ENCODE measurements at regions not wholly inside any gene's neighbourhood (a gene's known extent, or its start where the extent isn't known, plus 50 kb on each side); places are given as distances from the start of the nearest gene placed in this dataset.

GRCh38 chr13:78238911-78239310 lies 320.3 kb upstream of the EDNRB start:
- Histone ChIP-seq H4K20me1 (replicated peaks; ENCODE audit: control insufficient read depth, extremely low read depth, insufficient read depth, low read length) (no peaks in the 10 kb centered on the region), H3K4me1 (ENCODE audit: control insufficient read depth, extremely low read depth, insufficient read depth, low read length) (no peaks in the 10 kb centered on the region), H3K9ac (replicated peaks; ENCODE audit: extremely low read depth, insufficient read depth, low read length) (no peak overlapping the region), H3K4me2 (ENCODE audit: insufficient read depth, low read length) (no peak overlapping the region), H3K27ac (ENCODE audit: insufficient read depth, low read depth, low read length) (no peak overlapping the region), H2AFZ (ENCODE audit: low read depth, low read length) (no peak overlapping the region), H3K9me3 (replicated peaks; ENCODE audit: control insufficient read depth, insufficient read depth, low read length) (no peaks in the 10 kb centered on the region), H3K27me3 (ENCODE audit: control insufficient read depth in 2 of 2, insufficient read depth in 2 of 2, low read length in 2 of 2) (peaks cover 2 to 4% of the 10 kb centered on the region in 2 experiments), H3K9me1 (replicated peaks; ENCODE audit: control insufficient read depth, extremely low read depth, insufficient read depth, low read length) (no peaks in the 10 kb centered on the region), H3K4me3 (replicated peaks in 1 of 3; ENCODE audit: insufficient read depth in 1 of 3, low read depth in 1 of 3, low read length in 3 of 3) (no peak overlapping the region), H3K36me3 (ENCODE audit: control insufficient read depth in 2 of 2, extremely low read depth in 1 of 2, insufficient read depth in 2 of 2, low read length in 2 of 2) (no peaks in the 10 kb centered on the region), H3K79me2 (ENCODE audit: control insufficient read depth, insufficient read depth, low read length) (no peaks in the 10 kb centered on the region)
- FAIRE-seq = no peak
- TF ChIP-seq MAX (IDR thresholded peaks at IDR 0.05; ENCODE audit: insufficient read depth, insufficient read length) = no peak
- no peak for TF ChIP-seq JUN (IDR thresholded peaks at IDR 0.05; ENCODE audit: borderline replicate concordance, insufficient read depth, insufficient read length, low read depth)
- DNase-seq (ENCODE audit: low read depth, low spot score) = no peak
- intact Hi-C loops (cut with micrococcal nuclease) (no loop called here), dilution Hi-C loops (cut with MboI; ENCODE audit: extremely low pct_ligation_motif_present, low sequenced_read_pairs) (no loop called here)
- BruUV-seq (replicated peaks) = no TSS peak
- CTCF ChIA-PET = interaction anchor here (1.3 to 9.1 kb wide), 4 partner anchors 14 to 740 kb away, joined by 3 to 244 read pairs (median 86); no protein-coding TSS in a partner anchor
- POLR2A ChIA-PET = no interaction called here

GRCh38 chr13:78228940-78229339 lies 310.3 kb upstream of the EDNRB start:
- H3K4me2 ChIP-seq (ENCODE audit: insufficient read depth, low read length) = no peak overlapping the region
- no peaks in the 10 kb centered on the region for H3K4me1 ChIP-seq (ENCODE audit: control insufficient read depth, extremely low read depth, insufficient read depth, low read length)
- DNase-seq (ENCODE audit: low read depth, low spot score) = no peak
- no peaks in the 10 kb centered on the region for H3K79me2 ChIP-seq (ENCODE audit: control insufficient read depth, insufficient read depth, low read length)
- intact Hi-C loops (cut with micrococcal nuclease) = no loop called here
- dilution Hi-C loops (cut with MboI; ENCODE audit: extremely low pct_ligation_motif_present, low sequenced_read_pairs) = no loop called here
- no peak for FAIRE-seq
- H3K9me3 ChIP-seq (replicated peaks; ENCODE audit: control insufficient read depth, insufficient read depth, low read length) = no peaks in the 10 kb centered on the region
- H3K4me3 ChIP-seq (replicated peaks in 1 of 3; ENCODE audit: insufficient read depth in 1 of 3, low read depth in 1 of 3, low read length in 3 of 3) = no peak overlapping the region
- H3K9ac ChIP-seq (replicated peaks; ENCODE audit: extremely low read depth, insufficient read depth, low read length) = no peak overlapping the region
- H4K20me1 ChIP-seq (replicated peaks; ENCODE audit: control insufficient read depth, extremely low read depth, insufficient read depth, low read length) = no peaks in the 10 kb centered on the region
- no peak overlapping the region for H3K27ac ChIP-seq (ENCODE audit: insufficient read depth, low read depth, low read length)
- no TSS peak for BruUV-seq (replicated peaks)
- no peaks in the 10 kb centered on the region for H3K27me3 ChIP-seq (ENCODE audit: control insufficient read depth in 2 of 2, insufficient read depth in 2 of 2, low read length in 2 of 2)
- TF ChIP-seq GATA2 (IDR thresholded peaks at IDR 0.05; ENCODE audit: insufficient read depth, insufficient read length, low read depth, low read length) (no peak), POLR2AphosphoS5 (IDR thresholded peaks at IDR 0.05; ENCODE audit: insufficient read depth, low read depth, low read length) (no peak), POLR2A (IDR thresholded peaks at IDR 0.05; ENCODE audit: low read depth, low read length) (no peak), CTCF (IDR thresholded peaks at IDR 0.05; ENCODE audit: extremely low read depth in 1 of 2, insufficient read depth in 1 of 2, low read depth in 1 of 2, low read length in 2 of 2) (no peak), JUN (IDR thresholded peaks at IDR 0.05; ENCODE audit: borderline replicate concordance, insufficient read depth, insufficient read length, low read depth) (no peak), MYC (IDR thresholded peaks at IDR 0.05; ENCODE audit: low read depth, low read length) (no peak), EZH2 (IDR thresholded peaks at IDR 0.05; ENCODE audit: borderline replicate concordance, low read depth, low read length, severe bottlenecking) (no peak), MAX (IDR thresholded peaks at IDR 0.05; ENCODE audit: insufficient read depth, insufficient read length) (no peak), FOS (IDR thresholded peaks at IDR 0.05; ENCODE audit: borderline replicate concordance, insufficient read depth, low read length) (no peak)
- ChIA-PET CTCF (interaction anchor here (1.3 to 4.6 kb wide), 2 partner anchors 12 to 750 kb away, joined by 3 to 27 read pairs; no protein-coding TSS in a partner anchor), POLR2A (no interaction called here)
- H3K36me3 ChIP-seq (ENCODE audit: control insufficient read depth in 2 of 2, extremely low read depth in 1 of 2, insufficient read depth in 2 of 2, low read length in 2 of 2) = no peaks in the 10 kb centered on the region
- H2AFZ ChIP-seq (ENCODE audit: low read depth, low read length) = no peak overlapping the region
- no peaks in the 10 kb centered on the region for H3K9me1 ChIP-seq (replicated peaks; ENCODE audit: control insufficient read depth, extremely low read depth, insufficient read depth, low read length)
